WTC11 (cell line): ENCODE measurements at regions not wholly inside any gene's neighbourhood (a gene's known extent, or its start where the extent isn't known, plus 50 kb on each side); places are given as distances from the start of the nearest gene placed in this dataset.

Source experiments
- ATAC-seq: fragments of 200-7000 bp; cut with Tn5 transposase; 2 replicates; pipeline ENCODE4 v1.10.0; 2021; ENCODE audit warnings: mild to moderate bottlenecking, moderate library complexity
- CTCF ChIA-PET: fragments of 300-600 bp; sonication (Branson Sonifier 250); formaldehyde crosslinking; loops from one replicate; lab custom pipeline; 2021; ENCODE audit warnings: antibody characterized with exemption; lab: Charles Lee
- POLR2A ChIA-PET: fragments of 350-600 bp; sonication (Branson Sonifier 250); formaldehyde crosslinking; loops from one replicate; lab custom pipeline; 2021; ENCODE audit warnings: antibody characterized with exemption; lab: Charles Lee
- DNase-seq: peaks from one replicate; pipeline ENCODE4 v3.0.0; 2021; ENCODE audit warnings: low spot score
- H3K27ac Mint-ChIP-seq: 2 replicates; pipeline ENCODE4 v1.8.0; 2021; ENCODE audit warnings: mixed read lengths
- H3K27me3 Mint-ChIP-seq: 2 replicates; pipeline ENCODE4 v1.8.0; 2021; ENCODE audit warnings: low read depth, mild to moderate bottlenecking, moderate library complexity, mixed read lengths
- H3K36me3 Mint-ChIP-seq: 2 replicates; pipeline ENCODE4 v1.8.0; 2021; ENCODE audit warnings: mixed read lengths
- H3K4me1 Mint-ChIP-seq: 2 replicates; pipeline ENCODE4 v1.8.0; 2022; ENCODE audit warnings: mixed read lengths
- H3K4me3 Mint-ChIP-seq: 2 replicates; pipeline ENCODE4 v1.8.0; 2021; ENCODE audit warnings: mild to moderate bottlenecking, moderate library complexity, mixed read lengths
- H3K9me3 Mint-ChIP-seq: 2 replicates; pipeline ENCODE4 v1.8.0; 2021; ENCODE audit warnings: mixed read lengths
- AR ChIP-seq: fragments of 250-450 bp; sonication (Bioruptor Pico); IDR thresholded peaks from 2 replicates; pipeline ENCODE4 v1.9.0; 2021; ENCODE audit warnings: mild to moderate bottlenecking
- ATF1 ChIP-seq: sonication (generic); formaldehyde crosslinking; IDR thresholded peaks from 2 replicates; pipeline ENCODE4 v1.8.1; 2023; ENCODE audit warnings: mild to moderate bottlenecking, moderate library complexity, missing genetic modification reagents
- CREB1 ChIP-seq: sonication (generic); formaldehyde crosslinking; IDR thresholded peaks from 2 replicates; pipeline ENCODE4 v1.8.0; 2023; ENCODE audit warnings: mild to moderate bottlenecking, missing genetic modification reagents
- FOXP1 ChIP-seq: sonication (generic); formaldehyde crosslinking; IDR thresholded peaks from 2 replicates; pipeline ENCODE4 v1.8.0; 2022; ENCODE audit warnings: missing genetic modification reagents, mild to moderate bottlenecking, moderate library complexity, borderline replicate concordance
- IRF2 ChIP-seq: sonication (generic); formaldehyde crosslinking; IDR thresholded peaks from 2 replicates; pipeline ENCODE4 v1.8.0; 2022; ENCODE audit warnings: low read depth, missing genetic modification reagents, borderline replicate concordance
- JAZF1 ChIP-seq: fragments of 250-450 bp; sonication (Bioruptor Pico); IDR thresholded peaks from 2 replicates; pipeline ENCODE4 v1.9.0; 2021; ENCODE audit warnings: moderate library complexity, mild to moderate bottlenecking, inconsistent platforms
- MXD4 ChIP-seq: fragments of 250-450 bp; sonication (Bioruptor Pico); IDR thresholded peaks from 2 replicates; pipeline ENCODE4 v1.8.0; 2021; ENCODE audit warnings: mild to moderate bottlenecking, moderate library complexity, borderline replicate concordance
- NR1H2 ChIP-seq: sonication (generic); formaldehyde crosslinking; IDR thresholded peaks from 2 replicates; pipeline ENCODE4 v1.9.0; 2021; ENCODE audit warnings: mild to moderate bottlenecking, moderate library complexity, missing genetic modification reagents
- SMAD3 ChIP-seq: sonication (generic); formaldehyde crosslinking; IDR thresholded peaks from 2 replicates; pipeline ENCODE4 v1.8.0; 2022; ENCODE audit warnings: missing genetic modification reagents, mild to moderate bottlenecking, borderline replicate concordance
- SOX15 ChIP-seq: fragments of 250-450 bp; sonication (Bioruptor Pico); IDR thresholded peaks from 2 replicates; pipeline ENCODE4 v1.9.0; 2021; ENCODE audit warnings: mild to moderate bottlenecking
- SP1 ChIP-seq: sonication (generic); formaldehyde crosslinking; conservative IDR thresholded peaks from 2 replicates; pipeline ENCODE4 v1.8.1; 2022; ENCODE audit warnings: missing genetic modification reagents
- TP53 ChIP-seq: sonication (generic); formaldehyde crosslinking; IDR thresholded peaks from 2 replicates; pipeline ENCODE4 v1.8.1; 2023; ENCODE audit warnings: mild to moderate bottlenecking, missing genetic modification reagents
- USF2 ChIP-seq: sonication (generic); formaldehyde crosslinking; IDR thresholded peaks from 2 replicates; pipeline ENCODE4 v1.8.1; 2023; ENCODE audit warnings: mild to moderate bottlenecking, missing genetic modification reagents, moderate library complexity
- ZNF121 ChIP-seq: sonication (generic); formaldehyde crosslinking; IDR thresholded peaks from 2 replicates; pipeline ENCODE4 v1.8.0; 2023; ENCODE audit warnings: missing genetic modification reagents
- ZNF263 ChIP-seq: sonication (generic); formaldehyde crosslinking; IDR thresholded peaks from 2 replicates; pipeline ENCODE4 v1.8.1; 2022; ENCODE audit warnings: low read depth, mild to moderate bottlenecking, moderate library complexity, missing genetic modification reagents
- ZNF281 ChIP-seq: sonication (generic); formaldehyde crosslinking; IDR thresholded peaks from 2 replicates; pipeline ENCODE4 v1.8.0; 2023; ENCODE audit warnings: mild to moderate bottlenecking, missing genetic modification reagents
- ZNF423 ChIP-seq: fragments of 250-450 bp; sonication (Bioruptor Pico); IDR thresholded peaks from 2 replicates; pipeline ENCODE4 v2.1.2; 2022; ENCODE audit warnings: mild to moderate bottlenecking, moderate library complexity
- ZSCAN18 ChIP-seq: fragments of 250-450 bp; sonication (Bioruptor Pico); IDR thresholded peaks from 2 replicates; pipeline ENCODE4 v2.1.2; 2022; ENCODE audit warnings: mild to moderate bottlenecking, moderate library complexity

GRCh38 chr3:143206955-143207337 is 87.4 kb downstream of the CHST2 start:
- Mint-ChIP-seq H3K27me3 (no peaks in the 10 kb centered on the region; the same call in 1 of the 2 replicates), H3K36me3 (no peaks in the 10 kb centered on the region), H3K4me1 (peaks cover 28% of the 10 kb centered on the region), H3K27ac (peak overlapping the region; percentile 57; the same call in 1 of the 2 replicates), H3K4me3 (no peak overlapping the region), H3K9me3 (peaks cover 14% of the 10 kb centered on the region)
- no peak for TF ChIP-seq ZNF121 (CRISPR knock-in tag)
- TF ChIP-seq ZNF281 (CRISPR knock-in tag), result no peak
- no peak for TF ChIP-seq SMAD3 (CRISPR knock-in tag)
- TF ChIP-seq MXD4 (CRISPR knock-in tag), result no peak
- DNase-seq (no peak), ATAC-seq (peak; percentile 76)
- CTCF ChIA-PET, result interaction anchor here (0.6 kb wide), 1 partner anchor 218 kb away, joined by 3 read pairs; no protein-coding TSS in a partner anchor
- POLR2A ChIA-PET, result no interaction called here

- Mint-ChIP-seq H3K4me3 (no peak overlapping the region), H3K27me3 (no peaks in the 10 kb centered on the region; the same call in 1 of the 2 replicates), H3K4me1 (peaks cover 23% of the 10 kb centered on the region), H3K27ac (peak overlapping the region; percentile 57; the same call in 1 of the 2 replicates), H3K36me3 (no peaks in the 10 kb centered on the region), H3K9me3 (peaks cover 14% of the 10 kb centered on the region)
- ATAC-seq (peak; percentile 34), DNase-seq (no peak)
- CTCF ChIA-PET, result interaction anchor here (0.6 kb wide), 1 partner anchor 218 kb away, joined by 3 read pairs; no protein-coding TSS in a partner anchor
- TF ChIP-seq IRF2 (no peak), ZNF423 (CRISPR knock-in tag) (0 out of 2 replicates have a peak, but pooled peaks have one; percentile 9)
- POLR2A ChIA-PET, result no interaction called here
Observed at GRCh38 chr3:143207338-143207961, 87.9 kb downstream of the CHST2 start.

GRCh38 chr3:143208976-143209714 is 89.6 kb downstream of the CHST2 start:
- POLR2A ChIA-PET, result no interaction called here

GRCh38 chr3:143209715-143210059 is 90.1 kb downstream of the CHST2 start:
- DNase-seq (no peak), ATAC-seq (peak; percentile 20; the same call in 1 of the 2 replicates)
- ChIA-PET POLR2A (no interaction called here), CTCF (no interaction called here)
- no peaks in the 10 kb centered on the region; the same call in 1 of the 2 replicates for H3K27me3 Mint-ChIP-seq
- peaks cover 8% of the 10 kb centered on the region for H3K9me3 Mint-ChIP-seq
- peaks cover 22% of the 10 kb centered on the region for H3K4me1 Mint-ChIP-seq
- no peak overlapping the region for H3K27ac Mint-ChIP-seq
- no peaks in the 10 kb centered on the region for H3K36me3 Mint-ChIP-seq
- H3K4me3 Mint-ChIP-seq, result no peak overlapping the region
- TF ChIP-seq MXD4 (CRISPR knock-in tag) (no peak), AR (no peak), NR1H2 (CRISPR knock-in tag) (no peak), TP53 (CRISPR knock-in tag) (no peak), SOX15 (no peak), USF2 (CRISPR knock-in tag) (no peak), SP1 (CRISPR knock-in tag) (no peak), ZNF263 (CRISPR knock-in tag) (no peak), JAZF1 (CRISPR knock-in tag) (no peak), SMAD3 (CRISPR knock-in tag) (no peak), ZSCAN18 (CRISPR knock-in tag) (no peak), CREB1 (CRISPR knock-in tag) (no peak)

More at GRCh38 chr3:143208976-143209714, 89.6 kb downstream of the CHST2 start:
- no peaks in the 10 kb centered on the region for H3K36me3 Mint-ChIP-seq
- CTCF ChIA-PET, result no interaction called here
- DNase-seq (no peak), ATAC-seq (no peak)
- TF ChIP-seq ATF1 (CRISPR knock-in tag), result no peak
- TF ChIP-seq FOXP1 (CRISPR knock-in tag), result no peak
- peaks cover 14% of the 10 kb centered on the region for H3K9me3 Mint-ChIP-seq
- no peak overlapping the region for H3K27ac Mint-ChIP-seq
- peaks cover 22% of the 10 kb centered on the region for H3K4me1 Mint-ChIP-seq
- H3K27me3 Mint-ChIP-seq, result no peaks in the 10 kb centered on the region; the same call in 1 of the 2 replicates
- no peak overlapping the region for H3K4me3 Mint-ChIP-seq
